SK-MEL-5 (cell line): ENCODE measurements at regions not wholly inside any gene's neighbourhood (a gene's known extent, or its start where the extent isn't known, plus 50 kb on each side); places are given as distances from the start of the nearest gene placed in this dataset.

Source experiments
- DNase-seq: peaks from one replicate; pipeline ENCODE4 v3.0.0-alpha.2; 2016; ENCODE audit warnings: low read depth, low spot score
- in situ Hi-C: cut with HindIII; loops from 2 replicates; pipeline ENCODE4 v1.10.0; 2016; ENCODE audit warnings: low sequenced_read_pairs, high pct_unique_total_duplicates, low pct_unique_long_range_greater_than_20kb

GRCh38 chrX:87236830-87237440 lies 280.7 kb upstream of the KLHL4 start:
- peak; percentile 8 for DNase-seq
- in situ Hi-C loops, result no loop called here

- in situ Hi-C loops, result no loop called here
- no peak for DNase-seq
Measured at GRCh38 chrX:87265518-87265917, 252.1 kb upstream of the KLHL4 start.

GRCh38 chrX:87272491-87272890 lies 245.1 kb upstream of the KLHL4 start:
- in situ Hi-C loops, result no loop called here

GRCh38 chrX:87299563-87300160 lies 217.9 kb upstream of the KLHL4 start:
- DNase-seq, result peak; percentile 47
- in situ Hi-C loops, result no loop called here

More at GRCh38 chrX:87272491-87272890, 245.1 kb upstream of the KLHL4 start:
- no peak for DNase-seq

GRCh38 chrX:87310780-87311179 lies 206.8 kb upstream of the KLHL4 start:
- DNase-seq, result no peak
- in situ Hi-C loops, result no loop called here

- in situ Hi-C loops, result no loop called here
- no peak for DNase-seq
Measured at GRCh38 chrX:87327267-87327666, 190.3 kb upstream of the KLHL4 start.

GRCh38 chrX:87337267-87337666 lies 180.3 kb upstream of the KLHL4 start:
- peak; percentile 3 for DNase-seq
- in situ Hi-C loops, result no loop called here

- peak; percentile 40 for DNase-seq
- in situ Hi-C loops, result no loop called here
Measured at GRCh38 chrX:87338510-87338909, 179.1 kb upstream of the KLHL4 start.

GRCh38 chrX:87370865-87371264 lies 146.7 kb upstream of the KLHL4 start:
- in situ Hi-C loops, result no loop called here
- no peak for DNase-seq

GRCh38 chrX:87374324-87374723 lies 143.3 kb upstream of the KLHL4 start:
- DNase-seq, result no peak
- in situ Hi-C loops, result no loop called here

- DNase-seq, result no peak
- in situ Hi-C loops, result no loop called here
Measured at GRCh38 chrX:87376896-87377295, 140.7 kb upstream of the KLHL4 start.

GRCh38 chrX:87388381-87388780 lies 129.2 kb upstream of the KLHL4 start:
- DNase-seq, result no peak
- in situ Hi-C loops, result no loop called here

- DNase-seq, result no peak
- in situ Hi-C loops, result no loop called here
Measured at GRCh38 chrX:87391742-87392141, 125.9 kb upstream of the KLHL4 start.

- in situ Hi-C loops, result no loop called here
- no peak for DNase-seq
Measured at GRCh38 chrX:87392369-87392768, 125.2 kb upstream of the KLHL4 start.

- in situ Hi-C loops, result no loop called here
- no peak for DNase-seq
Measured at GRCh38 chrX:87397103-87397886, 120.3 kb upstream of the KLHL4 start.

- in situ Hi-C loops, result no loop called here
- DNase-seq, result no peak
Measured at GRCh38 chrX:87402256-87402655, 115.3 kb upstream of the KLHL4 start.

- in situ Hi-C loops, result no loop called here
- no peak for DNase-seq
Measured at GRCh38 chrX:87403551-87403950, 114.1 kb upstream of the KLHL4 start.

GRCh38 chrX:87409113-87409841 lies 108.3 kb upstream of the KLHL4 start:
- peak; percentile 57 for DNase-seq

More at GRCh38 chrX:87409113-87409841, 108.3 kb upstream of the KLHL4 start:
- in situ Hi-C loops, result no loop called here
